GM18873 (cell line): ENCODE measurements at regions not wholly inside any gene's neighbourhood (a gene's known extent, or its start where the extent isn't known, plus 50 kb on each side); places are given as distances from the start of the nearest gene placed in this dataset.

ENCODE experiments used
- ATAC-seq: cut with Tn5 transposase; IDR thresholded peaks from one replicate; pipeline ENCODE4 v1.9.1; 2021; ENCODE audit warnings: mild to moderate bottlenecking, moderate library complexity, moderate number of reproducible peaks; ENCODE audit not compliant: unreplicated experiment, low FRiP score

GRCh38 chr15:69798481-69799250 lies 299.1 kb downstream of the TLE3 start:
- no peak for ATAC-seq

- no peak for ATAC-seq
Observed at GRCh38 chr15:69801144-69801543, 296.6 kb downstream of the TLE3 start.

- no peak for ATAC-seq
Observed at GRCh38 chr15:69802432-69802831, 295.3 kb downstream of the TLE3 start.

GRCh38 chr15:69804786-69805185 lies 292.9 kb downstream of the TLE3 start:
- ATAC-seq, result no peak

- no peak for ATAC-seq
Observed at GRCh38 chr15:69805248-69805953, 292.3 kb downstream of the TLE3 start.

- no peak for ATAC-seq
Observed at GRCh38 chr15:69806287-69806915, 291.3 kb downstream of the TLE3 start.

- ATAC-seq, result no peak
Observed at GRCh38 chr15:69807721-69808120, 290.0 kb downstream of the TLE3 start.

- no peak for ATAC-seq
Observed at GRCh38 chr15:69808756-69809155, 289.0 kb downstream of the TLE3 start.

GRCh38 chr15:69809421-69809820 lies 288.3 kb downstream of the TLE3 start:
- ATAC-seq, result no peak

- ATAC-seq, result no peak
Observed at GRCh38 chr15:69810431-69811354, 287.0 kb downstream of the TLE3 start.

GRCh38 chr15:69812861-69813261 lies 284.9 kb downstream of the TLE3 start:
- no peak for ATAC-seq

- no peak for ATAC-seq
Observed at GRCh38 chr15:69813881-69814280, 283.8 kb downstream of the TLE3 start.

GRCh38 chr15:69814932-69815331 lies 282.8 kb downstream of the TLE3 start:
- ATAC-seq, result no peak

GRCh38 chr15:69815793-69816192 lies 281.9 kb downstream of the TLE3 start:
- no peak for ATAC-seq

GRCh38 chr15:69816522-69816921 lies 281.2 kb downstream of the TLE3 start:
- ATAC-seq, result no peak

GRCh38 chr15:69818529-69818928 lies 279.2 kb downstream of the TLE3 start:
- ATAC-seq, result no peak

GRCh38 chr15:69819371-69819770 lies 278.3 kb downstream of the TLE3 start:
- no peak for ATAC-seq

- ATAC-seq, result no peak
Observed at GRCh38 chr15:69820819-69821218, 276.9 kb downstream of the TLE3 start.

GRCh38 chr15:69823223-69823907 lies 274.4 kb downstream of the TLE3 start:
- no peak for ATAC-seq
